ENCODE measurements at regions not wholly inside any gene's neighbourhood (a gene's known extent, or its start where the extent isn't known, plus 50 kb on each side); places are given as distances from the start of the nearest gene placed in this dataset.

DNA sequence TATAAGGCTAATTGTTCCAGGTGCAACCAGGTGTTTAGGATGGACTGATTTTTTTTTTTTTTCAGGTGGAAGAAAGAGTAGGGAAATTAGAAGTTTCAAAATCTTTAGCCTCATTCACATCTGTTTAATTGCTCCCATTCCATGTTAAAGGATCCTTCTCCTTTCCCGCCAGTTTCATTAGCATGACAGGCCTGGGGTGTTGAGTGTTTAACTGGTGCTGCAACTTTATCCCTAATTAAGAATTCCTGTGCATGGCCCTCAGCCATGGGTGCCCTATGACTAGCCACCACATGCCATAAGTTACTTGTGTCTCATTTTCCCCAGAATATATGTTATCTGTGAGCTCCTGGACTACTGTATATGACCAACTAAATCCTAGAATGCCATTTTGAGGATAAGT, 501.4 kb downstream of the NSUN3 start:
- no peaks in the 10 kb centered on the region for H3K9me3 ChIP-seq (replicated peaks)
- H3K4me3 ChIP-seq, result no peak overlapping the region
- H3K27ac ChIP-seq, result no peak overlapping the region
- H3K27me3 ChIP-seq, result no peaks in the 10 kb centered on the region
- H3K36me3 ChIP-seq, result no peaks in the 10 kb centered on the region
- DNase-seq, result no peak
- H3K4me1 ChIP-seq, result no peaks in the 10 kb centered on the region

DNA sequence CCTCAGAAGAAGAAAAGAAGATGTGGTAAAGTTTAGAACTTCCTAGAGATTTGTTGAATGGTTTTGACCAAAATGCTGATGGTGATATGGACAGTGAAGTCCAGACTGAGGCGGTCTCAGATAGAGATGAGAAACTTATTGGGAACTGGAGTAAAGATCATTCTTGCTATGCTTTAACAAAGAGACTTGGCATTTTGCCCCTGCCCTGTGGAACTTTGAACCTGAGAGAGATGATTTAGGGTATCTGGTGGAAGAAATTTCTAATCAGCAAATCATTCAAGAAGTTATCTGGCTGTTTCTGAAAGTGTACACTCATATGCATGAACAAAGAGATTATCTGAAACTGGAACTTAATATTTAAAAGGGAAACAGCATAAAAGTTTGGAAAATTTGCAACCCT, 505.2 kb downstream of the NSUN3 start:
- Histone ChIP-seq H3K27me3 (no peaks in the 10 kb centered on the region), H3K9me3 (replicated peaks) (no peaks in the 10 kb centered on the region), H3K4me1 (no peaks in the 10 kb centered on the region), H3K27ac (no peak overlapping the region), H3K4me3 (no peak overlapping the region), H3K36me3 (no peaks in the 10 kb centered on the region)
- DNase-seq, result no peak

DNA sequence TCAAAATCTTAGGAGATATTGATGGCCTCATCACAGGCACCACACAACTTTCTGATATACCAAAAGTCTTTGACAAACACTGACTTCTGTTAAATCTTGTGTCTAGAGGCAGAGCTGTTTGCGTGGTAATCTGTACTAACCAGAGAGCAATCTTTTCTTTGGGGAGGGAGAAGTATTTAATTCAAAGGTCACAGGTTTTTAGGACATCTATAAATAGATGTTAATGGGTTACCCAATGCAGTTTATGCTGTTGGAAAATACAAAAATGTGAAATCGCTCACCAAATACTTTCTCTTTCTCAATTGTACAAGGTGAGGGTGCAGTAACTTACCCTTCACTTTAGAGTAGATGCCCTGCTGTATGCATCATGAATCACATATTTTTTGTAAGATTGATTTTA, 510.5 kb downstream of the NSUN3 start:
- no peak overlapping the region for H3K27ac ChIP-seq
- H3K4me3 ChIP-seq, result no peak overlapping the region
- no peaks in the 10 kb centered on the region for H3K27me3 ChIP-seq
- no peaks in the 10 kb centered on the region for H3K9me3 ChIP-seq (replicated peaks)
- H3K4me1 ChIP-seq, result no peaks in the 10 kb centered on the region
- DNase-seq, result no peak
- no peaks in the 10 kb centered on the region for H3K36me3 ChIP-seq

DNA sequence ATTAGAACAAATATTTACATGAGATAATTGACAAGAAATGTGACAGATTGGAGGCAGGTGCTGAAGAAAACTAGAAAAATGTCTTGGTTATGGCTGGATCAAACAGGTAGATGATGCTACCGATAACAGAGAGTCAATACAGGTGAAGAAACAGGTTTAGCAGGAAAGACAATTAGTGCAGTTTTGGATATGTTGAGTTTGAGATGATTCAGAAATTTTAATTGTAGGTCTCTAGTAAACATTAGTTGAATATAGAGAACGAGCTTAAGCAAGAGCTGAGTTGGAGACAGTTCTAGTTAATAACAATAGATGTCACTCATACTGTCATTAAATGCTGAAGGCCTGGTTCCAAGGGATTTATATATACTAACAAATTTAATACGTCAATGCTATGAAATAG, 524.4 kb downstream of the NSUN3 start:
- H3K27me3 ChIP-seq, result no peaks in the 10 kb centered on the region
- H3K4me1 ChIP-seq, result no peaks in the 10 kb centered on the region
- no peak for DNase-seq
- no peaks in the 10 kb centered on the region for H3K9me3 ChIP-seq (replicated peaks)
- no peaks in the 10 kb centered on the region for H3K36me3 ChIP-seq
- no peak overlapping the region for H3K4me3 ChIP-seq
- no peak overlapping the region for H3K27ac ChIP-seq

DNA sequence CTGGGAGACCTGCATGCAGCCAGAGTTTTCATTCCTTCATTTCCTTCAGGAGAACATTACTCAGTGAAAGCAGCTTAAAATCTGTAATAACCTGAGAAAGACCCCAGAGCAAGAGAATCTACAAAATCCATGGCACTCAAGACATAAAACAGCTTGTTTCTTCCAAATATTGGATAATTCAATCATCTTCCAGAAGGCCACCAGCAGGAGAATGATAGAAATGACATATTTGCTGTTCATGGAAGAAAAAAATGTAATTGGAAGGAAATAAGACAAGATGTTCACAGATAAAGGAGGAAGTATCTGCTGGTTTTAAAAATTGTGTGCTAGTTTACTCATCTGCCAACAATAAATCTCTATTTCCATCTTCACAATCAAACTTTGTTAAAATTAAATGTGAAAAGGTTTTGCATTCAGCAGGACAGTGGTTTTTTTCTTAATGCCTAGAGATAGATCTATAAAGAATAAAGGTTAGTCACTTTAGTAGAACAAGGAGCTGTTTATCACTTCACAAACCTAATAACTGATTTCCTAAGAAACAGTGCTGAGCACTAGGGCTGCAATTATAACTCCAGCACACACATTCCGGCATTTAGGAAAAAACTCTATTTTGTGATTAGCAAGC, 530.8 kb downstream of the NSUN3 start:
- H3K9me3 ChIP-seq (replicated peaks), result no peaks in the 10 kb centered on the region
- H3K36me3 ChIP-seq, result no peaks in the 10 kb centered on the region
- H3K27me3 ChIP-seq, result no peaks in the 10 kb centered on the region
- DNase-seq, result no peak
- no peak overlapping the region for H3K4me3 ChIP-seq
- no peaks in the 10 kb centered on the region for H3K4me1 ChIP-seq
- no peak overlapping the region for H3K27ac ChIP-seq

DNA sequence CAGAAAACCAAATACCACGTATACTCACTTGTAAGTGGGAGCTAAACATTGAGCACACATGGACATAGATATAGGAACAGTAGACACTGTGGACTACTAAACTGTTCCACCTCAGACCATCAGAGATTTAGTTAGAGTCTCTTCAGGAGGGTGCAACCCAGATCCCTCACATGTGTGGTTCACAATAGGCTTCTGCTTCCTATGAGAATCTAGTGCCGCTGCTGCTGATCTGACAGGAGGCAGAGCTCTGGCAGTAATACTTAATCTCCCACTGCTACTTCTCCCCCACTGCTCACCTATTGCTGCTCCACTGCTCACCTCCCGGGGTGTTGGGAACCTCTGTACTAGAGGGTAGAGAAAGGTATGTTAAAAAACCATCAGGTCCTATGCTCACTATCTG, 533.3 kb downstream of the NSUN3 start:
- DNase-seq, result no peak
- no peaks in the 10 kb centered on the region; the same call in 1 of the 2 replicates for H3K27me3 ChIP-seq
- H3K27ac ChIP-seq, result no peak overlapping the region
- H3K4me3 ChIP-seq, result no peak overlapping the region
- H3K4me1 ChIP-seq, result no peaks in the 10 kb centered on the region
- no peaks in the 10 kb centered on the region for H3K9me3 ChIP-seq (replicated peaks)
- no peaks in the 10 kb centered on the region for H3K36me3 ChIP-seq

DNA sequence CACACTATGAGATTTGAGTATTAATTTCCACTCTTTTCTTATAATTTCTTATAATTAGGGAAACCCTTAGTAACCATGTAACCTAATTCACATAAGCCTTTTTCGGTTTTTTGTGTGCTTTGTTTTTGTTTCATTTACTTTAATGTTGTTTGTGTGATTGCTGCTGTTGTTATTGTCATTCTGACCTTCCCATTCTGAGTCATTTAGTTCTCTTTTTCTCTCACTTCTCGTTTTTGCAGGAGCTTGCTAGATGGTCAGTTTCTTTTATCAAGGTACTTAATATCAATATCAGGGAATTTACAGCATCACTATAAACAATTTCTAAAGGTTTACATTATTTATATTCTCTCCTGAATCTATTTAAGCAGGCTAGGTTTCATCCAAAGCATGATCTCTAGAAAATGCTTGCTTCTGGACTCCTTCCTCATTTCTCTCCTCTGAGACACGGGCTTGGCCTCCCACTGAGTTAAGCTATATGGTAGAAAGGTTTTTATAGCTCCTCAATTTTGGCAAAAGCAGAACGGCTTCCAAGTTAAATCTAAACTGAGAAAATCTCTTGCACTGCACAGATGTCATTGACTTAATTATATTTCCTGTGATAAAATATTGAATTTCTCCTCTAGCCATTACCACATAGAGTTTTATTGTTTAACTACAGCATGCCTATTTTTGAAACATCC, 534.2 kb downstream of the NSUN3 start:
- Histone ChIP-seq H3K27ac (no peak overlapping the region), H3K27me3 (no peaks in the 10 kb centered on the region; the same call in 1 of the 2 replicates), H3K4me1 (no peaks in the 10 kb centered on the region), H3K36me3 (no peaks in the 10 kb centered on the region), H3K9me3 (replicated peaks) (no peaks in the 10 kb centered on the region), H3K4me3 (no peak overlapping the region)
- no peak for DNase-seq

DNA sequence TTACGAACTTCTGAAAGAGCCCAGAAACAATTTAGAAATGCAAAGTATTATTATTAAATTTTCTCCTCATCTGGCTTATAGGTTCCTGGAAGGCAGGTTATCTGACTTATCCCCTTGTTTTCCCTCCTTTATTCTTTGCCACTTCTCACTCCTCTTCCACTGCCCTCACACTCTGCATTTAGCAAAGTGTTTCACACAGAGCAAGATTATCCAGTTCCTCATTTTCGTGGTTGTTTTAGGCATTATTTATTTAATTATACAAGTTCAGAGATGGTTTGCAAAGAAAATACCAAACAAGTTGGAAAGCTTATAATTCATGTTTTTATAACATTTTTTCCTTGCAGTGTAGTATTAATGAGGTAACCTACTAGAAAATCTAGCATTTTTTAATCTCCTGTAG, 544.9 kb downstream of the NSUN3 start:
- no peak overlapping the region for H3K27ac ChIP-seq
- DNase-seq, result no peak
- no peaks in the 10 kb centered on the region for H3K27me3 ChIP-seq
- H3K4me1 ChIP-seq, result no peaks in the 10 kb centered on the region
- H3K9me3 ChIP-seq (replicated peaks), result no peaks in the 10 kb centered on the region; the same call in 1 of the 2 replicates
- no peak overlapping the region for H3K4me3 ChIP-seq
- H3K36me3 ChIP-seq, result no peaks in the 10 kb centered on the region; the same call in 1 of the 2 replicates

DNA sequence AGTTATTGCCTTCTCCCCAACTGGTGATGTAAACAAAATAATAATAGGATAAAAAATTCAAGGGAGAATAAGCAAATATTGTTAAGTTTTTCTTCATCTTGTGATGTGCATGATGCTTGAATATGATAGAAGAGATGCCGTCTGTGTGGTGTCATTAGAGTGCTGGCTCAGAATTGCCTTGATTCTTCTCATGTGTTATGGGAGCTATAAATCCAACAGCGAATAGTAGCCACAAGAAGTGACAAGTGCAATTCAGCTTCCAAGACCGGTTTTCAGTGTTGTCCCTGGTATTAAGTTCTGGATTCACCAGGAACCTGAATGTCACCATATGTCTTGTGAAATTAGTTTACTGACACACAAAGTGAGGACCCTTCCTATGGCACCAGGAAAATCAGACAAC, 547.0 kb downstream of the NSUN3 start:
- DNase-seq, result no peak
- no peaks in the 10 kb centered on the region; the same call in 1 of the 2 replicates for H3K9me3 ChIP-seq (replicated peaks)
- no peaks in the 10 kb centered on the region for H3K4me1 ChIP-seq
- no peaks in the 10 kb centered on the region; the same call in 1 of the 2 replicates for H3K36me3 ChIP-seq
- no peak overlapping the region for H3K4me3 ChIP-seq
- no peak overlapping the region for H3K27ac ChIP-seq
- H3K27me3 ChIP-seq, result no peaks in the 10 kb centered on the region

DNA sequence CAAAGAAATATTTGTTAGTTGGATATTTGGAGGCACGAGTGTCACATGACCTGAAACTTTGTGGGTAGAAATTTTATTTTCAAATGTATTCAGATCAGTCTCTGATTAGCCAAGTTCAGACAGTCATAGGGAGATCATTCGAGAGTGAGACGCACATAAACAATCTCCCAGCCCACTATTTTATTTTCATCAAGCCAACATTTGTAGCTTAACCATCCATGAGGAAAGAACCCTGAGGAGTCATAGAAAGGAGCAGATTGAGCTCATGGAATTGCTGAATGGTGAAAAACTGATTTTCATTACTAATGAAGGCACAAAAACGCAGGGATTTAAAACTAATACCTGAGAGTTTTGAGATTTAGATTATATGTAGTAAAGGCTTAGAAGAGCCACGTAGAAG, 548.7 kb downstream of the NSUN3 start:
- no peak for DNase-seq
- Histone ChIP-seq H3K4me3 (no peak overlapping the region), H3K27me3 (no peaks in the 10 kb centered on the region), H3K27ac (no peak overlapping the region), H3K36me3 (no peaks in the 10 kb centered on the region; the same call in 1 of the 2 replicates), H3K9me3 (replicated peaks) (no peaks in the 10 kb centered on the region; the same call in none of the 2 replicates), H3K4me1 (no peaks in the 10 kb centered on the region)

DNA sequence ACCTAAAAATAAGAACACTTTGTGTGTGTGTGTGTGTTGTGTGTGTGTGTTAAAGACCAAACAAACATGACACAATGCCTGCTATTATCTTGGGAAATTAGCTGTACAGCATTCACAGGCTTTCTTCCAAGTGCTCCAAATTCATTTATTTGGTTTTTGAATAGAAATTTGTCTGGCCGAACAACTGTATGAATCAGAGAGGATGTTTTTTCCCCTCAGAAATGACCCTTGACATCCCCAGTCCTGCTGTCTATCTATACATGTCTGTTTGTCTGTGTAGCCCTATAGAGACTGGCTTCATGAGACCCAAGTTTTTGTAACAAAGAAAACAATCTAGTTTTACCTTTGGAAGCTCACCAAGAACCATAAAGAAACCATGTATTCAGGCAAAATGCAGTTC, 549.8 kb downstream of the NSUN3 start:
- Histone ChIP-seq H3K36me3 (no peaks in the 10 kb centered on the region; the same call in 1 of the 2 replicates), H3K4me1 (no peaks in the 10 kb centered on the region), H3K27ac (no peak overlapping the region), H3K27me3 (no peaks in the 10 kb centered on the region), H3K9me3 (replicated peaks) (no peaks in the 10 kb centered on the region; the same call in none of the 2 replicates), H3K4me3 (no peak overlapping the region)
- DNase-seq, result no peak

DNA sequence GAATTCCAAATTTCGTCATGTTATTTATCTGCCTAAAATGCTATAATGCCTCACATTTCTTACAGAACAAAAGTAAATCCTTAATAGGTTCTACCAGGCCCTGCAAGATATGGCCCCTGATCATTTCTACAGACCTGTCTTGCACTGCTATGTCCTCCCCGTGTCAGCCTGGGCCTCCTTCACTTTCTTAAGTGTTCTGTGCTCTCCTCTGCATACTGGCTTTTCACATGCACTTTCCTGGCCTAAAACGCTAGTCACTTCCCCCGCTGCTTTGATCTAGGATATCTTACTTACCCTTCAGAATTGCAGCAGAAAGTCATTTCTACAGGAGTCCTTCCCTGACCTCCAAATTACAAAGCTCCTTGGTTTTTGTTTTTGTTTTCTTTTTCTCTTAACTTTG, 551.3 kb downstream of the NSUN3 start:
- no peaks in the 10 kb centered on the region for H3K36me3 ChIP-seq

DNA sequence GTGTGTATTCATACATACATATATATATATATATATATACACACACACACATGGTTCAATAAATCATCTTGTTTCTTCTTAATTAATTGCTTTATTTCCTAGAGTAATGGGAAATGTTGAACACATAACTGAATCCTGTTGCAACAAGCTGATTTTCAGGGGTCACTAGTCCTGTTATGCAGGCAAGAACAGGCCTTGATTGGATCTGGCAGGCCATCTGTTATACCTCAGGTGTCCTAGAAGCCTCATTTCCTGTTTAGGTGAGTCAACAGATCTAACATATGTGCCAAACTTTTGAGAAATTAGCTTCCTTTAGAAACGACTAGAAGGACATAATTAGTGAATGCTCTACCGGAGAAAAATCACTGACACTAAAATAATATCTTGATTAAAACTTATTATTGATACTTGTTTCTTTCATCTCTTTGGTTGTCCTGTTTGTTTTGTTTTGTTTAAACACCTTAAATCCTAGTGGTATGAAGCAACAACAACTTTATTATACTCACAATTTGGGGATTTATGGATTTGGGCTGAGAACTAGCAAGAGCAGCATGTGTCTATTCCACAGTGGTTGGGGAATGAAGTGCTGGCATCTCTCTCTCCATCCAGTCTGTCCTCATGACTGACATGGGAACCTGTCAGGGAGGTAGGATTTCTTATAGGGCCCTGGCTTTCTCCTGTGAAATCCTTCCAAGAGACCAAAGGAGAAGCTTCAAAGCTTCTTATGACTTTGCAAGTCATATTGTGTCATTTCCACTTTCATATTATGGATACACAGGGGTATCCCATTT, 552.6 kb downstream of the NSUN3 start:
- no peak overlapping the region for H3K27ac ChIP-seq
- no peaks in the 10 kb centered on the region for H3K27me3 ChIP-seq
- H3K9me3 ChIP-seq (replicated peaks), result no peaks in the 10 kb centered on the region; the same call in none of the 2 replicates
- no peaks in the 10 kb centered on the region for H3K36me3 ChIP-seq
- H3K4me1 ChIP-seq, result no peaks in the 10 kb centered on the region
- DNase-seq, result no peak
- no peak overlapping the region for H3K4me3 ChIP-seq

More for the DNA sequence above, 551.3 kb downstream of the NSUN3 start:
- Histone ChIP-seq H3K9me3 (replicated peaks) (no peaks in the 10 kb centered on the region; the same call in none of the 2 replicates), H3K4me1 (no peaks in the 10 kb centered on the region), H3K27ac (no peak overlapping the region), H3K27me3 (no peaks in the 10 kb centered on the region), H3K4me3 (no peak overlapping the region)
- no peak for DNase-seq

DNA sequence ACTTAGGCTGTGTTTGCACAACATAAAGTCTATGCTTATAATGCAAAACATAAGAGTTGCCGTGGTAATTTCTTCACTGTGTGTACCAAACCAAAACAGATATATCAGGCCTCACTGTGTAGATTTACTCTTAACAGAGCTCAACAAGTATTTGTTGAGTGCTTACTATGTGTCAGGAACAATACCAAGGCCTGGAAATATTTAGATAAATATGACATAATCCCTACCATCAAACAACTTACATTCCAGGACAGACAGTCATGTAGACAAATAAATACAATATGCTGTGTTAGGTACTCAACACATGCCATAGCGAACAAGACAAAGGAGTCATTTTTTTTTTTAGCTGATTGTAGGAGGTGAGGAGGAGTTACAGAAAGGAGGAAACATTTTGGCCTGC, 554.0 kb downstream of the NSUN3 start:
- Histone ChIP-seq H3K27me3 (no peaks in the 10 kb centered on the region), H3K36me3 (no peaks in the 10 kb centered on the region), H3K4me3 (no peak overlapping the region), H3K9me3 (replicated peaks) (no peaks in the 10 kb centered on the region; the same call in none of the 2 replicates), H3K27ac (no peak overlapping the region), H3K4me1 (no peaks in the 10 kb centered on the region)
- DNase-seq, result no peak

DNA sequence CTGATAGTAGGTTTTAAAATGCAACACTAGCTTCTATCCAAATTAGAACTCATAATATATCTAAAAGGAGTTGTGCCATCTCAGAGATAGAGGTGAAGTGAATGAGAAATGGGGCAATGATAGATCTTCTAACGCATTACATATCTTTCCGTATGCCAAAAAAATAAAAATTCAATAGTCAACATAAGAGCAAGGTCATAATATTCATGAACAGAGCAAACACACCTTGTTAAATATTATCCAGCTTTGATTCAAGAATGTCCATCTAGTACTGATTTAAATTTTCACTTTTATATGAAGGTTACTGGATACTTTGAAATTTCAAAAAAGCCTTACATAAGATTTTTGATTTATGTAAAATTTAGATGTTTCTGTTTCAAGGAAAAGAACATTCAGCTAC, 554.5 kb downstream of the NSUN3 start:
- no peak overlapping the region for H3K4me3 ChIP-seq
- H3K36me3 ChIP-seq, result no peaks in the 10 kb centered on the region
- no peaks in the 10 kb centered on the region; the same call in none of the 2 replicates for H3K9me3 ChIP-seq (replicated peaks)

More for the DNA sequence above, 554.5 kb downstream of the NSUN3 start:
- Histone ChIP-seq H3K27ac (no peak overlapping the region), H3K4me1 (no peaks in the 10 kb centered on the region), H3K27me3 (no peaks in the 10 kb centered on the region)
- no peak for DNase-seq

Data from SJCRH30 (cell line).